ENCODE measurements at regions not wholly inside any gene's neighbourhood (a gene's known extent, or its start where the extent isn't known, plus 50 kb on each side); places are given as distances from the start of the nearest gene placed in this dataset.
"Not testable (repeated sequence)": the region's sequence is repeated elsewhere in the genome, so short reads cannot be mapped to it uniquely, and the experiment has no call there.

- H3K27ac ChIP-seq, H3K9me3 ChIP-seq, H3K27me3 ChIP-seq, H3K4me3 ChIP-seq: not testable (repeated sequence)
- peak; percentile 40 to 75 for TF ChIP-seq CTCF (IDR thresholded peaks at IDR 0.05)
- peaks cover 43% of the 10 kb centered on the region for H3K36me3 ChIP-seq
- DNase-seq (ENCODE audit: low spot score in 2 of 2), result peak in 1 of 2 donors; percentile 73
- 72% methylated on average over 7 of the region's 9 CpGs for WGBS
- H3K4me1 ChIP-seq, result peaks cover 23% of the 10 kb centered on the region
Measured at GRCh38 chr3:75429561-75430220, 234.4 kb upstream of the FRG2C start.

GRCh38 chr3:75430406-75430805 lies 233.7 kb upstream of the FRG2C start:
- not testable (repeated sequence) for H3K9me3 ChIP-seq; H3K27ac ChIP-seq; DNase-seq (ENCODE audit: low spot score in 2 of 2); H3K27me3 ChIP-seq; H3K4me3 ChIP-seq
- 93% methylated on average over 5 of the region's 7 CpGs for WGBS
- H3K36me3 ChIP-seq, result peaks cover 38% of the 10 kb centered on the region
- peaks cover 23% of the 10 kb centered on the region for H3K4me1 ChIP-seq

GRCh38 chr3:75431120-75431519 lies 233.0 kb upstream of the FRG2C start:
- 78% methylated on average over 5 of the region's 6 CpGs for WGBS
- not testable (repeated sequence) for H3K4me3 ChIP-seq; DNase-seq (ENCODE audit: low spot score in 2 of 2); H3K27ac ChIP-seq; H3K27me3 ChIP-seq; H3K9me3 ChIP-seq
- H3K36me3 ChIP-seq, result peaks cover 31% of the 10 kb centered on the region
- H3K4me1 ChIP-seq, result peaks cover 26% of the 10 kb centered on the region

GRCh38 chr3:75432466-75432865 lies 231.7 kb upstream of the FRG2C start:
- peaks cover 20% of the 10 kb centered on the region for H3K36me3 ChIP-seq
- H3K9me3 ChIP-seq; H3K27me3 ChIP-seq; DNase-seq (ENCODE audit: low spot score in 2 of 2); H3K4me3 ChIP-seq; H3K27ac ChIP-seq: not testable (repeated sequence)
- 90% methylated on average over 5 of the region's 5 CpGs for WGBS
- peaks cover 30% of the 10 kb centered on the region for H3K4me1 ChIP-seq

- Histone ChIP-seq H3K36me3 (peaks cover 16% of the 10 kb centered on the region), H3K27ac (peak overlapping the region; percentile 59), H3K4me1 (peaks cover 30% of the 10 kb centered on the region)
- not testable (repeated sequence) for H3K9me3 ChIP-seq, H3K27me3 ChIP-seq, H3K4me3 ChIP-seq
- DNase-seq (ENCODE audit: low spot score in 2 of 2), result peak; percentile 80 to 85
- peak in 1 of 3 donors; percentile 32 for TF ChIP-seq POLR2AphosphoS5 (IDR thresholded peaks at IDR 0.05)
- 30% methylated on average over 3 of the region's 8 CpGs for WGBS
Measured at GRCh38 chr3:75432885-75433284, 231.2 kb upstream of the FRG2C start.

GRCh38 chr3:75433295-75433694 lies 230.8 kb upstream of the FRG2C start:
- not testable (repeated sequence) for H3K4me3 ChIP-seq, H3K27me3 ChIP-seq, H3K9me3 ChIP-seq
- DNase-seq (ENCODE audit: low spot score in 2 of 2), result peak in 1 of 2 donors; percentile 63
- 81% methylated on average over 2 of the region's 3 CpGs for WGBS
- Histone ChIP-seq H3K4me1 (peaks cover 30% of the 10 kb centered on the region), H3K27ac (peak overlapping the region; percentile 59), H3K36me3 (peaks cover 12% of the 10 kb centered on the region)

GRCh38 chr3:75434276-75434912 lies 229.7 kb upstream of the FRG2C start:
- not testable (repeated sequence) for DNase-seq (ENCODE audit: low spot score in 2 of 2); H3K36me3 ChIP-seq; H3K9me3 ChIP-seq; H3K27me3 ChIP-seq
- Histone ChIP-seq H3K4me1 (peaks cover 27% of the 10 kb centered on the region), H3K4me3 (peak overlapping the region; percentile 72), H3K27ac (peak overlapping the region; percentile 91)
- WGBS, result 5% methylated on average over 13 of the region's 32 CpGs

- peak overlapping the region; percentile 72 for H3K4me3 ChIP-seq
- peak; percentile 99 for DNase-seq (ENCODE audit: low spot score in 2 of 2)
Measured at GRCh38 chr3:75434913-75435793, 229.0 kb upstream of the FRG2C start.

GRCh38 chr3:75435794-75436400 lies 228.2 kb upstream of the FRG2C start:
- H3K27me3 ChIP-seq; H3K36me3 ChIP-seq; H3K9me3 ChIP-seq; DNase-seq (ENCODE audit: low spot score in 2 of 2): not testable (repeated sequence)
- WGBS, result 2% methylated on average over 31 of the region's 38 CpGs
- Histone ChIP-seq H3K4me1 (peaks cover 26% of the 10 kb centered on the region), H3K4me3 (peak overlapping the region; percentile 72), H3K27ac (peak overlapping the region; percentile 91)

More at GRCh38 chr3:75434913-75435793, 229.0 kb upstream of the FRG2C start:
- 0% methylated on average over 19 of the region's 73 CpGs for WGBS
- not testable (repeated sequence) for H3K36me3 ChIP-seq, H3K27me3 ChIP-seq, H3K9me3 ChIP-seq
- Histone ChIP-seq H3K27ac (peak overlapping the region; percentile 91), H3K4me1 (peaks cover 26% of the 10 kb centered on the region)

- H3K36me3 ChIP-seq; H3K4me3 ChIP-seq; H3K27me3 ChIP-seq; H3K27ac ChIP-seq; DNase-seq (ENCODE audit: low spot score in 2 of 2); H3K9me3 ChIP-seq; H3K4me1 ChIP-seq: not testable (repeated sequence)
- WGBS, result 80% methylated on average over 7 of the region's 7 CpGs
Measured at GRCh38 chr3:75440986-75441385, 223.1 kb upstream of the FRG2C start.

GRCh38 chr3:75444634-75445033 lies 219.5 kb upstream of the FRG2C start:
- not testable (repeated sequence) for H3K4me3 ChIP-seq; H3K27ac ChIP-seq; H3K27me3 ChIP-seq; DNase-seq (ENCODE audit: low spot score in 2 of 2); H3K36me3 ChIP-seq; H3K4me1 ChIP-seq; H3K9me3 ChIP-seq
- 95% methylated on average over 9 of the region's 19 CpGs for WGBS

- DNase-seq (ENCODE audit: low spot score in 2 of 2); H3K27me3 ChIP-seq; H3K4me3 ChIP-seq; H3K9me3 ChIP-seq; H3K36me3 ChIP-seq; H3K4me1 ChIP-seq; H3K27ac ChIP-seq: not testable (repeated sequence)
- 88% methylated on average over 6 of the region's 6 CpGs for WGBS
Measured at GRCh38 chr3:75445234-75445633, 218.9 kb upstream of the FRG2C start.

All from suprapubic skin (tissue), 4 donors.